KBM-7 (cell line): ENCODE measurements at regions not wholly inside any gene's neighbourhood (a gene's known extent, or its start where the extent isn't known, plus 50 kb on each side); places are given as distances from the start of the nearest gene placed in this dataset.

Source experiments
- DNase-seq: peaks from one replicate; pipeline ENCODE4 v3.0.0-alpha.2; 2015
- in situ Hi-C: fragments of 300-500 bp; cut with MboI; formaldehyde crosslinking; loops from 2 replicates; pipeline ENCODE4 v1.14.3; 2020; ENCODE audit warnings: low sequenced_read_pairs, low pct_unique_long_range_greater_than_20kb, mixed read lengths

DNA sequence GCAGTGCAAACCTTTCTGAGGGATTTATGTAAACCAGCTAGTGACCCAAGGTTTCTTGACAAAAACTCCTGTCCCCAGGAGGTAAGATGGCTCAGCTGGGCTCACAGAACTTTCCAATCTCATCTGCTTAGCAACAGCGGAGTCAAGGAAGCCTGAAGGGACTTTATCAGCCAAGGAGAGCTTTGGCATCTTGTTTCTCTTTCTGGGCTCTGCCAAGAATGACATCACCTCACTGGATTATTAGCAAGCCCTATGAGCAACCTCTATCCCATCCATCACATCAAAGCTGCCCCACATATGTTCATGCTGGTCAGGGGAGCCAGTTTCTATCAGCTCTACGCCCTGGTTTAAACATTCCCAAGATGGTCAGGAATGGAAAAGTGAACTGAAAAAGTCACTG, 461.3 kb downstream of the ENC1 start:
- in situ Hi-C loops, result no loop called here

GRCh38 chr5:74177961-74178360, 462.6 kb downstream of the ENC1 start:
- in situ Hi-C loops, result no loop called here
- DNase-seq, result no peak

More for the DNA sequence above, 461.3 kb downstream of the ENC1 start:
- DNase-seq, result no peak

DNA sequence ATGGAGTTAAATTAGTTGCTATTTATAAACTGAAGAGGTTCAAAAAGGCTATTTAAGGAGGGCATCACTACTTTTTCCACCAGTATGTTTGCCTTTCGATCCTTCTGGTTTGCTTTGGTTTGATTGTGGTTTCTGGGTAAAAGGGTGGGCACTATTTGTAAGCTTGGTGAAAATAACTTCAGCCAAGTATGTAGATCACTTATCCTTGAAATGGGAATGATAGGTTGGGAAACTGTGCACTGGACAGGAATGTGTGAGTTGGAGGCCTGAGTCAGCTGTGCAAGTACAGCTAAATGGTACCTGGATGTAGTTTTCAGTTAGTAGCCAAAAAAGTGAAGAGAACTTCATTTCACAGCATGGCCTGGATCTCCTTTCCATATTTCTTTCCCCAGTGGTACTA, 466.2 kb downstream of the ENC1 start:
- in situ Hi-C loops, result no loop called here
- DNase-seq, result no peak

- no peak for DNase-seq
- in situ Hi-C loops, result no loop called here
Observed at GRCh38 chr5:74173665-74174064, 466.9 kb downstream of the ENC1 start.

DNA sequence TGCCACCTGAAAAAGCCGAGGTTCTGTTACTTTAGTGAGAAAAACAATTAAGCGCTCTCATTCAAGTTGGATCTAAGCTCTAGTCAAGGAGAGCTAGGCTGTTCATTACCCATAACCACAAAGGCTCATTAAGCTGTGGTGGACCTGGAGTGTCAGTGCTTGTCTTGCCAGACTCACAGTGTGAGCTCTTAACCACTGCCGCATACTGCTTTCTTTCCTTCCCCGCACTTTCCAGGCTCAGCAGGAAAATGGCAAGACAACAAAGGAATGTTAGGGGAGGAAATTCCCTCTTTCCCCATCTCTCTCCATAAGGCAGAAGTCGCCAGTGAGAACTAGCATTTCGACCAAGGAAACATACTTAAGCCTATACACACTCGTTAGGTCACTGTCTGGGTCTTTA, 467.3 kb downstream of the ENC1 start:
- in situ Hi-C loops, result no loop called here
- DNase-seq, result no peak

DNA sequence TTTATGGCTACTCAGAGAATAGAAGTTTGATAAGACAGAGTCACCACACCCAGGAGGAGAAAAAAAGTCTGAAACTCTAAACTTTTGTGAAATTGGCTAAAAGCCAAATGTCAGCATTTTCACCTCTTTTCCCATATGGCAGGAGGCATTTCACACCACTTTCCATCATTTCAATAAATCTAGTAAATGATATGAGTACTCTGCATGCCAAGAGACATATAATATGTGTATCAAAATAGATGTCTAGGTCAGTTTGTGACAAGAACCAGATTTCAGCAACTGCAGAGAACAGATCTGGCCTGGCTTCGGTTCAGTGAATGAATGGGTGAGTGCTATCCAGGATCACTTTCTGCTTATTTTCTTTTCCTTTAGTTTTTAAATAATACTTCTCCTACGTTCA, 470.8 kb downstream of the ENC1 start:
- in situ Hi-C loops, result no loop called here
- no peak for DNase-seq

- no peak for DNase-seq
- in situ Hi-C loops, result no loop called here
Observed at GRCh38 chr5:74167930-74168315, 472.6 kb downstream of the ENC1 start.

DNA sequence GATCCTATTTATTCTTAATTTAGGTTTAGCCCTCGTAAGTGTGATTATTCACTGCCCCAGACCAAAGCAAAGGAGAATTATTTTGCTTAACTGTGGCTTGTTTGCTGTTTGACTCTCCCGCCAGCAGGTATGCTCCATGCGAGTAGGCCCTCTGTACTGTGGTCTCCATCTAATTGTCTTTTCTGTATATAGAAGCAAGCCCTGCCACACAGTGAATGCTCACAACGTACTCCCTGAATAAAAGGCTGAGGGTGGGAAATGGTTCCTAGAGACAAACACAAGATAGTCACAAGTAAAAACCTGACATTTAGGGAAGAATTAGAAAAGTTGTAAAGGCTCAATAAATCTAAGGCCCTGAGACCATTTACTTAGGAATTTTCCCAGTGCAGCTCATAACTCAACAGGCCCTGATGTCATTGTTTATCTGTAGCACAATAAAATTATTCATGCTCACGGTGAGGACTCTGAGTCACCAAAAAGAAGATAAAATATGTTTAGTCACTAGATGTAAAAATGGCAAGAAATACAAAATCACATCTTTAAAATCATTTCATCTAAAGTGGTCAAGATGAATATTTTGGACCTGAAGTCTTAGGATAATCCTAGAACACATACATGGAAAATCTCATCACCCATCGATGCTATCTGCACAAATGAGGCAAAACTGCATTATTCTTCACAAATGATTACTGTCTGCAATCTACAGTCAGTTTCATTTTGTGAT, 473.2 kb downstream of the ENC1 start:
- DNase-seq, result no peak

GRCh38 chr5:74166064-74166463, 474.5 kb downstream of the ENC1 start:
- in situ Hi-C loops, result no loop called here
- no peak for DNase-seq

More for the DNA sequence above, 473.2 kb downstream of the ENC1 start:
- in situ Hi-C loops, result no loop called here

DNA sequence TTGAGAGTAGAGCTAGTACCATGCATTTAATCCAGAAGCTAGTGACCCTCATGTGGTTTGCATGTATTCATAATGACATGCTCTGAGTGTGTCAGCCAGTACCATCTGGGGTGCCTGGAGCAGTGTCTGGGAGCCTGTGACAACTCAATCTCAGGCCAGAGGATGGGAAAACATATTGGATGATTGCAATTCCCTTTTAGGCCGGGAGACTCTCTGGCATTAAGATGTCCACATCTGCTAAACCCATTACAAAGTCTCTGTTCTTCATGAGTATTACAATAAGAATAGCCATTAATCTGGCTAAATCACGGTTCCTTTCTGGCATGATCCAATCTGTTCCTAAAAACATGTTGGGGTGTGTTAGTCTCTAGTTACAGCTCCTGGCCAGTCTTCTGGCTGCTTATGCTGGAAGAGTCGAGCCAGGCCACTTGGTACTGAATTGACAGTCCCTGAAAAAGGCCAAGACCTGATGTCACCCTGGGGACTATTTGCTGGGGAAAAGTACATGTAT, 475.7 kb downstream of the ENC1 start:
- in situ Hi-C loops, result no loop called here
- DNase-seq, result no peak

GRCh38 chr5:74162524-74162923, 478.0 kb downstream of the ENC1 start:
- in situ Hi-C loops, result no loop called here
- no peak for DNase-seq

- in situ Hi-C loops, result no loop called here
- DNase-seq, result no peak
Observed at GRCh38 chr5:74161170-74161569, 479.4 kb downstream of the ENC1 start.

DNA sequence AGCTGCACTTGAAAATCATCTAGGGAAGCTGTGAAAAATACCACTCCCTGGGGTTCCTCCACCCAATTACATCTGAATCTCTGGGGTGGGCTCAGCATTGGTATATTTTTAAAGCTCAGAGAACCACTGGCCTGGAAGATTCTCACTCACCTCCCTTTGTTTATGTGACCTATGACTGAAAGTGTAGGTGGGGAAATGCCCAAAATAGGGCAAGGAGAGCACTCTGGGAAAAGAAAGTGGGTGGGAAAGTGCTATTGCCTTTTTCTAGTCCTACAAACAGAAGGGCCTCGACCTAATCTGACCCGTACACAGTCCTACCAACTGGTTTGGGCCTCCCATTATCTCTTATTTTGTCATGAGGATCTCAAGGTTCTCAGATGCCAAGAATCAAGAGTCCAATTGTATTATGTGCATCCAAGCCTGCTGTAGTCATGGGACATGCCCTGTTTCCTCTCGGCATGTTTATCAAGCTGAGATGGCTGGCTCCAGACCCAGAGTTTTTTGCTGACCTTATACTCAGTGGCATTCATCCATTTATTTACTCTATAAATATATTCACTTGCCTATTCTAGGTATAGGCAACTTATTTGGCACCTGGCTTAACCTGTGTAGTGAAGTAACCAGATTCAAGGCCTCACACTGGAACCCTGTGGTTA, 483.7 kb downstream of the ENC1 start:
- in situ Hi-C loops, result no loop called here

DNA sequence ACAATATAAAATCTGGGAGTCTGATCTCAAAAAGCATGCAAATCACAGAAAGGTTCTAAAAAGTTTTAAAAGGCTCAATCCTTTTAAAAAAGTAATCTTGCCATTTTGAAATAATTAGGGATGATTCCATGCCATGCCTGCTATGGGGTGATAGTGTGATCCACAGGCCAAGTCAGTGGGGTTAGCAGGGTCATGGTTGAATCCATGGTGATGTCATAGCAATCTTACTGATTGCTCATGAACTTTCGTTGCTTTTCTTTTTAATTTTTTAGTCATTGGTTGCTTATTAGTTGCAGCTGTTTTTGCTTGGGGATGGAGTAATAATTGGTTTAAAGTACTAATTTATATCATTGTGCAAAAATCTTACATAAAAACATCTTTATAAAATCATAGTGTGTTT, 485.0 kb downstream of the ENC1 start:
- no peak for DNase-seq
- in situ Hi-C loops, result no loop called here

More for the DNA sequence above, 483.7 kb downstream of the ENC1 start:
- no peak for DNase-seq

GRCh38 chr5:74154526-74154925, 486.0 kb downstream of the ENC1 start:
- in situ Hi-C loops, result no loop called here
- no peak for DNase-seq

GRCh38 chr5:74153255-74153790, 487.2 kb downstream of the ENC1 start:
- in situ Hi-C loops, result no loop called here
- DNase-seq, result no peak

- DNase-seq, result no peak
- in situ Hi-C loops, result no loop called here
Observed at GRCh38 chr5:74152625-74153254, 487.8 kb downstream of the ENC1 start.

GRCh38 chr5:74152136-74152535, 488.4 kb downstream of the ENC1 start:
- DNase-seq, result no peak
- in situ Hi-C loops, result no loop called here

- in situ Hi-C loops, result no loop called here
- no peak for DNase-seq
Observed at GRCh38 chr5:74149395-74149794, 491.1 kb downstream of the ENC1 start.

GRCh38 chr5:74148321-74148720, 492.2 kb downstream of the ENC1 start:
- in situ Hi-C loops, result no loop called here
- DNase-seq, result no peak
